Activated CD8-positive, alpha-beta memory T cell treated with anti-CD3 and anti-CD28 coated beads, Interleukin-2, amount 50 U/mL, for 1 hour (primary cell): ENCODE measurements at regions not wholly inside any gene's neighbourhood (a gene's known extent, or its start where the extent isn't known, plus 50 kb on each side); places are given as distances from the start of the nearest gene placed in this dataset.

Experiments
- DNase-seq: peaks from one replicate; pipeline ENCODE4 v3.0.0-alpha.2; 2020; ENCODE audit errors: extremely low read depth

DNA sequence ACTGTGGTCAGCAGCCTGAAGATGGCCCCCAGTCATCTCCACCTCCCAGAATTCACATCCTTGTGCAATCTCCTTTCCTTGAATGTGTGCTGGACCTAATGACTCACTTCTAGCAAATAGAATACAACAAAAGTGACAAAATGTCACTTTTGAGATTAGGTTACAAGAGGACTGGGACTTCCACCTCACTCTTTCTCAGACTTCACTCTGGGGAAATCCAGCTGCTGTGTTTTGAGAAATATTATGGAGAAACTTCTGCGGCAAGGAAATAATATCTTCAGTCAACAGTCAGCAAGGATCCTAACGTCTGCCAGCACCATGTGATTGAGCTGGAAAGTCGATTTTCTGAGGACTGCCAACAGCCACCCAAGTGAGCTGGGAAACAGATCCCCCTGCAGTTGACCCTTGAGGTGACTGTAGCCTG lies 70.5 kb upstream of the GADD45A start:
- no peak for DNase-seq

DNA sequence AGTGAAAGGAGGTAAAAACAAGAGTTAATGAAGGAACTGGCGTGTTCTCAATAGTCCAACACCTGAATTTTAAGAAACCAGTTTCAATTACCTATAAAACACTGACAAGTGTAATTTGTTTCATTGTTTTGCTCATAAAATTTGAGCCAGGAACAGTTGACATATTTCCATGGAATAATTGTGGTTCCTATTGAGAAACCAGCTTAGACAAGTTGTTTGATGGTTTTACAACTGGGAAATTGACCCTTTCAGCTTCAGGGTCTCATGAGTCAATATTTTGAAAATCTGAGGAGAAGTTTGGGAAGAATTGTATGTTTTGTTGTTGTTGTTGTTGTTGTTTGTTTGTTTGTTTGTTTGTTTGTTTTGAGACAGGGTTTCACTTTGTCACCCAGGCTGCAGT lies 69.1 kb upstream of the GADD45A start:
- DNase-seq, result no peak

- no peak for DNase-seq
These were observed 68.5 kb upstream of the GADD45A start for GRCh38 chr1:67616394-67616985.

DNA sequence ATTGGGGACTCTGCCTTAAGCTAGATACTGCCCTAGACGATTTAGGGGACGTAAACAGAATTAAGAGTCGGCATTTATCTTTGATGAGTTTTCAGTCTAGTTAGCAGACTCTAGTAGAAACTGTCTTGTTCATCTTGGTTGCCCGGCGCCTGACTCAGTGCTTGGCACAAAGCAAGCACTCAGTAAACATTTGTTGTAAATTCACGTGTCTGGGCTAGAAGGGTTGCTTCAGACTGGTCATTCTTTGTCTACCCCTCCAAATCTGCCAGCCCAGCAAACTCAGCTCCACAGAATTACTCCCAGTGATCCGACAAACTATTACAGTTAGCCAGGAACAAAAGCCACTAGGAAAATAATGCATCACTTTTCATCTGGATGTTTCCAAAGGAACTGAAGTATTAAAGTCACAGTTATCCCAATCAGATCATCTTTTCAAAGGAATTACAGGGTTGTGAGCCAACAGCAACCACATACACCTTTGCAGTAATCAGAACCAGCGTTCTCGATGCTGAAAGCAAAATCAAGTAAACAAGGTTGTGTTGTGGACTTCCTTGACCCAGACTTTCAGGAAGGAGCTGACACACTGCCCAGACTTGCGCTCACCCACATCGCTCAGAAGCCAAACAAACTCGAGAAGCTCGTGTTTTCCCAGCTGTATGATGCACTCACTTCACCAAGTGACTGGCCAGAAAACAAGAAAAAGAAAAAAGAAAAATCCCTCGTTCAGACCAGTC lies 66.5 kb upstream of the GADD45A start:
- DNase-seq, result no peak

DNA sequence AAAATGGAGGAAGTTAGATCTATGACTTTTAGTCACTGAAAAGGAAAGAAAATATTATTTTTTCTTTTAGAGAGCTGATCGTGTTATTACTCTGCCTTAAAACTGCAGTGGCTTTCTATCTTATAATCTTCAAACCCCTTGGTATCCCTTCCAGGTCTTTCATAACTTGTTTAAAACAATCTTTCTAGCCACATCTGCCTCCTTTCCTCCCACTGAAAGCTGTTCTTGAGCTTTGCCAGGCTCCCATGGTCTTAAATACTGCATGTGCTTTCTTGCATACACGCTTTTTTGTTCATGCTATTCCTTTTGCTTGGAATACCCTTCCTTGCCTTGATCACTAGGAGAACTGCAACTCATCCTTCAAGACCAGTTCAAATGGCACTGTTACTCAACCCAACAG lies 65.9 kb upstream of the GADD45A start:
- no peak for DNase-seq

DNA sequence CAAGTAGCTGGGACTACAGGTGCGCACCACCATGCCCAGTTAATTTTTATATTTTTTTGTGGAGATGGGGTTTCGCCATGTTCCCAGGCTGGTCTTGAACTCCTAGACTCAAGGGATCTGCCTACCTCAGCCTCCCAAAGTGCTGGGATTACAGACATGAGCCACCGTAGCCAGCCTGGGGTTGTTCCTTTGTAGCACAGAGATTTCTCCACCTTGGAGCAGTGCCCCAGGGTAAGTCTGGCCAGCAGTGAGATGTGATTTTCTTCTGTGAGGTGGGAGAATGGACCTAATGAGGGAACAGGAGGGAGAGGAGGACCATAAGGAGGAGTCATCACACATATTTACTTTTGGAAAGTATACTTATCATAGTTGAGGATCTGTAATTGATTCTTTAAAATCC lies 61.1 kb upstream of the GADD45A start:
- no peak for DNase-seq

- no peak for DNase-seq
These were observed 60.3 kb upstream of the GADD45A start for GRCh38 chr1:67624680-67625079.

DNA sequence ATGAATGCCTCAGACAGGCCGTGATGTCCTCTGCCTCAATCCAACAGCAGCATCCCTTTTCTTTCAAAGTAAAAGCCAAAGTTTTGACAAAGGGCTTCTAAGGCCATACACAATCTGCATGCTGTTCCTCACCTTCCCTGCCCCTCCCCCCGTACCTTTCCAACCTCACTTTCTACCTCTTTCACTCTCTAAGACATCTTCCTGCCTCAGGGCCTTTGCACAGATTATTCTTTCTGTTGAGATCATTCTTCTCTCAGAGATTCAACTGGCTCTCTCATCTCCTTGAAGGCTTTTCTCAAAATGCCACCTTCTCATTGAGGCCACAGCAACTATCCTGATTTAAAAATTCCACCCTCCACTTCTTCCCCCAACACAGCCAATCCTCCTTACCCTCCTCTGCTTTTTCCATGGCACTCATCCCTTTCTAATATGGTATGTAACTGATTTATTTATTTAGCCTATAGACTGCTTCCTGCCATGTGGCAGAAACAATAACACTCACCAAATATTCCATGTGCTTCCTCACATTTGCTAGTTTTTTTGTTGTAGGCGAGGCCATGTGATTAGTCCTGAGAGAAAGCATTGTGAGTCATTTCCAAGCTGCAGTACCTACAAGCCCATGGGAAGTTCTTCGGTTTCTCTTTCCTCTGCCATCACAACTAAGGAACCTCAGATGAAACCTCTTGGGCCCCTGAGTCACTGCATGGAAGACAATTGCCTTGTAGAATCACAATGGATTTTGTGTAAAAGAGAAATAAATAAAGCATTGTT lies 58.7 kb upstream of the GADD45A start:
- DNase-seq, result no peak

DNA sequence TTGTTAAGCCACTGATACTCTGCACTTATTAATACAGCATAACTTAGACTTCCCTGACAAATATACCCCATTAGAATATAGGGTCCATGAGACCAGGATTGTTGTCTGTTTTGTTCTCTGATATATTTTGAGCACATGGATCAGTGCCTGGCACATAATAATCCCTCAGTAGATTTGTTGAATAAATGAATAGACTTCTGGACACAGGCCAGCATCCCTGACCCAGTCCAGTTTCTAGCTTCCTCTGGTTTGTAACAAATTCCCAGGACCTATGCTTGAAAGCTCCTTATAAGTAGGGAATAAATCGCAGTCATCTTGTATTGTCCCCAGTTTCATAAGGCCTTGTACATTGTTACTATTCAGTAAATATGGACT lies 58.2 kb upstream of the GADD45A start:
- DNase-seq, result no peak

- DNase-seq, result no peak
These were observed 57.7 kb upstream of the GADD45A start for GRCh38 chr1:67627336-67627735.

- no peak for DNase-seq
These were observed 57.1 kb upstream of the GADD45A start for GRCh38 chr1:67627906-67628305.

DNA sequence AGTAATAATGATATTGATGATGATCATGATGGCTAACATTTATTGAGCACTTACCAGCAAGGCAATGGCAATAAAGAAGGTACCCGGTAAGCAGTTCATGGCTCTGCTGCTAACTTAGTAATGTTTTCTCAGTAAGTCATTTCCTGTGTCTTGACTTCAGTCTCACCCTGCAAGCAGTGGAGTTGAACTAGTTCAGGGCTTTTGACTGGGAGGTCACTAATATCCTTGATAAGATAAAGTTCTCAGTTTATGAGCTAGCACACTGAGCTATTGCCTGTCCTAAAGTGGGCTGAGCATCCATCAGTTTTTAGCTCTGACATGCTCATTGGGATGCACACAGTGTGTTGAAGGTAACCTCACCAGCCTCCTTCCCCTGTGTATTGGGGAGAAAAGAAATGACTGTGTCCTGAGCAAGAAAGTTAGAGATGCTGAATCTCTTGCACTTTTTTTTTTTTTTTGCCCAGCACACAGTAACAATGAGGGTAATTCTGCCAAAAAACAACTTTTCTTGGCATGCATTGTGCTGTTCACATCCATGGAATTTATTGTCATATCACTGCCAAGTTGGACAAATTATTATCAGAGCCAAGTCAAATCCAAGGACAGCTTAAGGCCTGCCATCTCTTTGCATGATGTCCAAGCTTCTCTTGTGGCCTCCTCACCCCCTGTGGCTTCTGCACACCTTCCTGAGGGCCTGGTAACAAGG lies 55.5 kb upstream of the GADD45A start:
- DNase-seq, result no peak

DNA sequence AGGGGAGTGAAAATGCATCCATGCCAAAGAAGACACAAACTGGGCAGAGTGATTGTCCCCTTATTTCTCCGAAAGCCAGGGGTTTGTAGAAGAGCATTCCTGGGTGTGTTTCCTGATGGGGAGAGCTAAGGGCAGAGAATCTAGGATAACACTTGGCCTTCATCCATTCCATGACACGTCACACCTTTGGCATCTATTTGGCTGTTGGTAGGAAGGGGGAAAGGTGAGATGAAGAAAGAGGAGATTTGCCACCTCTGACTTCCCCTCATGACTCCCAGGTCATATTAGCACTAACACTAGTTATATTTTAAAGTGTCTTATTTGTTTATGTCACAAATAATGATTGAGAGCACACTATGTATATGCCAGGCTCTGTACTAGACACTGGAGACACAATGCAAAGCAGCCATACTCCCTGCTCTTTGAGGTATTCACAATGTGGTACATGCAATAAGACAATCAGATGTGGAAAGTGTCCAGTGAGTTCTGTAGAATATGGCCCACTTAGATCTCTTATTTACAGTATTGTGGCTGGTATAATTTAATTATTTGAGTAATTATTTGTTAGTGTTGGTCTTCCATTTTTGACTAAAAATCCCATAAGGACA lies 54.5 kb upstream of the GADD45A start:
- no peak for DNase-seq

- no peak for DNase-seq
These were observed 52.6 kb upstream of the GADD45A start for GRCh38 chr1:67632356-67632755.

GRCh38 chr1:67632811-67633655 lies 52.0 kb upstream of the GADD45A start:
- no peak for DNase-seq

DNA sequence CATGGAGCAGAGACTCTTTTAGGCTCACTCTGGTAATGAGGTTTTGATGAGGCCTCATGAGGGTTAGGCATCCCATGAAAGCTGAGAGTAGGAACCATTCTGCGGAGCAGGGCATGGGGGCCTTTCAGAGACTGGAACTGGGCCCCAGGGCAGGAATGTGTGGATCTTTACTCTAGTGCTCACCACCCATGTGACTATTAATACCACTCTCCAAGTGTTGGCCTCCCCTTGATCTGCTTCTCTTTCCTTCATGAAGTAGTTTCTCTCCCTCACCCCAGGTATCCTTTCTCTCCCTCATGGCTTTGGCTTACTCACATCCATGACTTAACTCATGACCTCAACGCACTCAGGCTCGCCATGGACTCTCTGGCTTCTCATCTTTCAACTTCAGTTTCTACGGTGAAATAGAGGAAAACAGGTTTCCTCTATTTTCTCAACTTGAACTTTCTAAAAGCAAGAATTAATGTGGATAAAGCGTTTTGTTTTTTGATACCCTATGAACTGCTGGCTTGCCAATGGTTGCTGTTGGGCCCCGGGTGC lies 50.5 kb upstream of the GADD45A start:
- DNase-seq, result no peak

DNA sequence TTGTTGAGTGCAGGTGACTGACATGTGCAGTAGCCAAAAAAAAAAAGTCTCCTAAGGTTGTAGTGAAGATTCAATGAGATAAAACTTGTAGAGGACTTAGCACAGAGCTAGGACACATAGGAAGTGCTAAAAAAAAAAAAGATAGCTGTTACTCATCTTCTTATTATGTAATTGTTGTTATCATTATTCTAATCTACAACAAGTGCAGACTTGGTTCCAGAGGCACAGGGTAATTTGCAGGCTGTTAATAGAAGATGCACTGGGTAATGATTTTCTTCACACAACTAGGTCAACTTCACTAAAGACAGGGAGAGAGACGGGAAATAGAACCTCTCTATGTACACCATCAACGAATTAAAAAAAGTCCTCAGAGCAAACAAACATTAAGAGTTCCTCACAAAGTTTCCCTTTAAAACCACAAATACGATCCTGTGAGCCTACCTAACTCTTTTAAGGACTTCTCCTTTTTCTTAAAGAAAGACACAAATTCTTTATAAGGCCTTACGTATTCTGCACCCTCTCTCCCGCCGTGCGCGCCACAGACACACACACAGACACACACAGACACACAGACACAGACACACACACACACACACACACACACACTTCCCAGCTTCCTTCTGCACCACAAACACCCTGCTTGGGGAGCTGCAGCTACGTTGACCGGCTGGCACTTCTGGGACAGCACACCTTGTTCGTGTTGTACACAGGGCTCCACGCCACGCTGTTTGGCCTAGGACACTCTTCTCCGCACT lies 49.8 kb upstream of the GADD45A start:
- DNase-seq, result no peak
